22Rv1 (cell line): ENCODE measurements at regions not wholly inside any gene's neighbourhood (a gene's known extent, or its start where the extent isn't known, plus 50 kb on each side); places are given as distances from the start of the nearest gene placed in this dataset.

Experiments used
- ZFX ChIP-seq: fragments of 450-650 bp; IDR thresholded peaks from 2 replicates; pipeline ENCODE4 v1.6.1; 2017; ENCODE audit warnings: antibody characterized with exemption, borderline replicate concordance
- TF ChIP-seq, protein P1 (sequence below): fragments of 450-650 bp; IDR thresholded peaks from 2 replicates; pipeline ENCODE4 v1.5.1; 2017; ENCODE audit warnings: mild to moderate bottlenecking

- TF ChIP-seq, protein P1, sequence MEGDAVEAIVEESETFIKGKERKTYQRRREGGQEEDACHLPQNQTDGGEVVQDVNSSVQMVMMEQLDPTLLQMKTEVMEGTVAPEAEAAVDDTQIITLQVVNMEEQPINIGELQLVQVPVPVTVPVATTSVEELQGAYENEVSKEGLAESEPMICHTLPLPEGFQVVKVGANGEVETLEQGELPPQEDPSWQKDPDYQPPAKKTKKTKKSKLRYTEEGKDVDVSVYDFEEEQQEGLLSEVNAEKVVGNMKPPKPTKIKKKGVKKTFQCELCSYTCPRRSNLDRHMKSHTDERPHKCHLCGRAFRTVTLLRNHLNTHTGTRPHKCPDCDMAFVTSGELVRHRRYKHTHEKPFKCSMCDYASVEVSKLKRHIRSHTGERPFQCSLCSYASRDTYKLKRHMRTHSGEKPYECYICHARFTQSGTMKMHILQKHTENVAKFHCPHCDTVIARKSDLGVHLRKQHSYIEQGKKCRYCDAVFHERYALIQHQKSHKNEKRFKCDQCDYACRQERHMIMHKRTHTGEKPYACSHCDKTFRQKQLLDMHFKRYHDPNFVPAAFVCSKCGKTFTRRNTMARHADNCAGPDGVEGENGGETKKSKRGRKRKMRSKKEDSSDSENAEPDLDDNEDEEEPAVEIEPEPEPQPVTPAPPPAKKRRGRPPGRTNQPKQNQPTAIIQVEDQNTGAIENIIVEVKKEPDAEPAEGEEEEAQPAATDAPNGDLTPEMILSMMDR = no peak
- TF ChIP-seq ZFX = no peak
These were observed 128.9 kb upstream of the PROKR2 start for GRCh38 chr20:5445611-5446010.
